T-helper 2 cell treated with Interferon-gamma antibody and Interleukin-4, amounts not matched to agents 5 μg/mL and 100 μg/mL, for 36 hours (primary cell): ENCODE measurements at regions not wholly inside any gene's neighbourhood (a gene's known extent, or its start where the extent isn't known, plus 50 kb on each side); places are given as distances from the start of the nearest gene placed in this dataset.

Experiments used
- DNase-seq: peaks from one replicate; pipeline ENCODE4 v3.0.0; 2021; ENCODE audit warnings: low spot score
- H3K27ac Mint-ChIP-seq: one replicate; pipeline ENCODE4 v1.8.0; 2021; ENCODE audit warnings: mild to moderate bottlenecking, mixed read lengths
- H3K27me3 Mint-ChIP-seq: one replicate; pipeline ENCODE4 v1.8.0; 2021; ENCODE audit warnings: low read depth, mixed read lengths
- H3K36me3 Mint-ChIP-seq: one replicate; pipeline ENCODE4 v1.8.0; 2021; ENCODE audit warnings: low read depth, mixed read lengths
- H3K4me1 Mint-ChIP-seq: one replicate; pipeline ENCODE4 v1.8.0; 2021; ENCODE audit warnings: low read depth, mixed read lengths
- H3K4me3 Mint-ChIP-seq: one replicate; pipeline ENCODE4 v1.8.0; 2022; ENCODE audit warnings: mild to moderate bottlenecking, moderate library complexity, mixed read lengths
- H3K9me3 Mint-ChIP-seq: one replicate; pipeline ENCODE4 v1.8.0; 2021; ENCODE audit warnings: mixed read lengths

- peaks cover 33% of the 10 kb centered on the region for H3K9me3 Mint-ChIP-seq
- no peak overlapping the region for H3K4me3 Mint-ChIP-seq
- no peaks in the 10 kb centered on the region for H3K36me3 Mint-ChIP-seq
- no peak for DNase-seq
- H3K27ac Mint-ChIP-seq = no peak overlapping the region
- no peaks in the 10 kb centered on the region for H3K4me1 Mint-ChIP-seq
- H3K27me3 Mint-ChIP-seq = no peaks in the 10 kb centered on the region
These were observed 64.5 kb downstream of the TUSC1 start for GRCh38 chr9:25613709-25614108.

GRCh38 chr9:25603106-25603505, 75.1 kb downstream of the TUSC1 start:
- DNase-seq = no peak
- H3K36me3 Mint-ChIP-seq = no peaks in the 10 kb centered on the region
- H3K4me3 Mint-ChIP-seq = no peak overlapping the region
- H3K4me1 Mint-ChIP-seq = no peaks in the 10 kb centered on the region
- no peak overlapping the region for H3K27ac Mint-ChIP-seq
- H3K27me3 Mint-ChIP-seq = no peaks in the 10 kb centered on the region
- peaks cover 28% of the 10 kb centered on the region for H3K9me3 Mint-ChIP-seq

- no peak overlapping the region for H3K4me3 Mint-ChIP-seq
- H3K27ac Mint-ChIP-seq = no peak overlapping the region
- no peak for DNase-seq
- H3K9me3 Mint-ChIP-seq = peaks cover 29% of the 10 kb centered on the region
- H3K27me3 Mint-ChIP-seq = no peaks in the 10 kb centered on the region
- no peaks in the 10 kb centered on the region for H3K36me3 Mint-ChIP-seq
- H3K4me1 Mint-ChIP-seq = no peaks in the 10 kb centered on the region
These were observed 75.7 kb downstream of the TUSC1 start for GRCh38 chr9:25602400-25603044.

- Mint-ChIP-seq H3K27ac (no peak overlapping the region), H3K9me3 (peaks cover 33% of the 10 kb centered on the region), H3K27me3 (no peaks in the 10 kb centered on the region), H3K4me3 (no peak overlapping the region), H3K4me1 (no peaks in the 10 kb centered on the region), H3K36me3 (no peaks in the 10 kb centered on the region)
- DNase-seq = no peak
These were observed 77.7 kb downstream of the TUSC1 start for GRCh38 chr9:25600501-25600900.

GRCh38 chr9:25584611-25585010, 93.6 kb downstream of the TUSC1 start:
- no peak overlapping the region for H3K4me3 Mint-ChIP-seq
- no peak for DNase-seq
- peaks cover 56% of the 10 kb centered on the region for H3K9me3 Mint-ChIP-seq
- H3K27ac Mint-ChIP-seq = no peak overlapping the region
- no peaks in the 10 kb centered on the region for H3K4me1 Mint-ChIP-seq
- no peaks in the 10 kb centered on the region for H3K27me3 Mint-ChIP-seq
- no peaks in the 10 kb centered on the region for H3K36me3 Mint-ChIP-seq

GRCh38 chr9:25573281-25573680, 105.0 kb downstream of the TUSC1 start:
- H3K9me3 Mint-ChIP-seq = peaks cover 40% of the 10 kb centered on the region
- no peaks in the 10 kb centered on the region for H3K4me1 Mint-ChIP-seq
- H3K36me3 Mint-ChIP-seq = no peaks in the 10 kb centered on the region
- no peak overlapping the region for H3K27ac Mint-ChIP-seq
- no peak for DNase-seq
- no peaks in the 10 kb centered on the region for H3K27me3 Mint-ChIP-seq
- no peak overlapping the region for H3K4me3 Mint-ChIP-seq

- Mint-ChIP-seq H3K4me1 (no peaks in the 10 kb centered on the region), H3K27me3 (no peaks in the 10 kb centered on the region), H3K4me3 (no peak overlapping the region)
These were observed 106.8 kb downstream of the TUSC1 start for GRCh38 chr9:25571491-25571890.

GRCh38 chr9:25570802-25571201, 107.4 kb downstream of the TUSC1 start:
- H3K9me3 Mint-ChIP-seq = peaks cover 38% of the 10 kb centered on the region
- no peak overlapping the region for H3K27ac Mint-ChIP-seq
- no peak overlapping the region for H3K4me3 Mint-ChIP-seq
- no peak for DNase-seq
- H3K27me3 Mint-ChIP-seq = no peaks in the 10 kb centered on the region
- H3K36me3 Mint-ChIP-seq = no peaks in the 10 kb centered on the region
- H3K4me1 Mint-ChIP-seq = no peaks in the 10 kb centered on the region

More at GRCh38 chr9:25571491-25571890, 106.8 kb downstream of the TUSC1 start:
- no peak overlapping the region for H3K27ac Mint-ChIP-seq
- peaks cover 34% of the 10 kb centered on the region for H3K9me3 Mint-ChIP-seq
- DNase-seq = no peak
- no peaks in the 10 kb centered on the region for H3K36me3 Mint-ChIP-seq

- DNase-seq = no peak
These were observed 116.1 kb downstream of the TUSC1 start for GRCh38 chr9:25562101-25562500.

GRCh38 chr9:25557645-25558300, 120.5 kb downstream of the TUSC1 start:
- H3K4me3 Mint-ChIP-seq = no peak overlapping the region
- no peak for DNase-seq
- no peaks in the 10 kb centered on the region for H3K4me1 Mint-ChIP-seq
- no peak overlapping the region for H3K27ac Mint-ChIP-seq
- peaks cover 49% of the 10 kb centered on the region for H3K9me3 Mint-ChIP-seq
- no peaks in the 10 kb centered on the region for H3K27me3 Mint-ChIP-seq
- H3K36me3 Mint-ChIP-seq = no peaks in the 10 kb centered on the region

More at GRCh38 chr9:25562101-25562500, 116.1 kb downstream of the TUSC1 start:
- Mint-ChIP-seq H3K27me3 (no peaks in the 10 kb centered on the region), H3K9me3 (peaks cover 47% of the 10 kb centered on the region), H3K4me3 (no peak overlapping the region), H3K4me1 (no peaks in the 10 kb centered on the region), H3K36me3 (no peaks in the 10 kb centered on the region), H3K27ac (no peak overlapping the region)

- Mint-ChIP-seq H3K4me3 (no peak overlapping the region), H3K27me3 (no peaks in the 10 kb centered on the region), H3K36me3 (no peaks in the 10 kb centered on the region), H3K27ac (no peak overlapping the region), H3K4me1 (no peaks in the 10 kb centered on the region), H3K9me3 (peaks cover 52% of the 10 kb centered on the region)
- no peak for DNase-seq
These were observed 121.7 kb downstream of the TUSC1 start for GRCh38 chr9:25556540-25556939.

- no peak overlapping the region for H3K4me3 Mint-ChIP-seq
- no peaks in the 10 kb centered on the region for H3K4me1 Mint-ChIP-seq
- no peaks in the 10 kb centered on the region for H3K27me3 Mint-ChIP-seq
- no peak for DNase-seq
- H3K36me3 Mint-ChIP-seq = no peaks in the 10 kb centered on the region
- peaks cover 50% of the 10 kb centered on the region for H3K9me3 Mint-ChIP-seq
- no peak overlapping the region for H3K27ac Mint-ChIP-seq
These were observed 129.4 kb downstream of the TUSC1 start for GRCh38 chr9:25548847-25549246.

GRCh38 chr9:25543806-25544205, 134.4 kb downstream of the TUSC1 start:
- DNase-seq = no peak
- H3K4me1 Mint-ChIP-seq = no peaks in the 10 kb centered on the region
- H3K9me3 Mint-ChIP-seq = peaks cover 21% of the 10 kb centered on the region
- H3K27ac Mint-ChIP-seq = no peak overlapping the region
- H3K4me3 Mint-ChIP-seq = no peak overlapping the region
- H3K27me3 Mint-ChIP-seq = no peaks in the 10 kb centered on the region
- H3K36me3 Mint-ChIP-seq = no peaks in the 10 kb centered on the region

- no peaks in the 10 kb centered on the region for H3K27me3 Mint-ChIP-seq
- no peaks in the 10 kb centered on the region for H3K36me3 Mint-ChIP-seq
- no peak overlapping the region for H3K27ac Mint-ChIP-seq
- DNase-seq = no peak
- no peaks in the 10 kb centered on the region for H3K4me1 Mint-ChIP-seq
- H3K4me3 Mint-ChIP-seq = no peak overlapping the region
- peaks cover 30% of the 10 kb centered on the region for H3K9me3 Mint-ChIP-seq
These were observed 135.9 kb downstream of the TUSC1 start for GRCh38 chr9:25542319-25542718.

- no peaks in the 10 kb centered on the region for H3K27me3 Mint-ChIP-seq
- no peaks in the 10 kb centered on the region for H3K36me3 Mint-ChIP-seq
- H3K4me1 Mint-ChIP-seq = no peaks in the 10 kb centered on the region
- no peak overlapping the region for H3K4me3 Mint-ChIP-seq
- no peak overlapping the region for H3K27ac Mint-ChIP-seq
- H3K9me3 Mint-ChIP-seq = peaks cover 43% of the 10 kb centered on the region
- no peak for DNase-seq
These were observed 140.4 kb downstream of the TUSC1 start for GRCh38 chr9:25537808-25538207.
